H1 (cell line): ENCODE measurements at regions not wholly inside any gene's neighbourhood (a gene's known extent, or its start where the extent isn't known, plus 50 kb on each side); places are given as distances from the start of the nearest gene placed in this dataset.

Experiments
- CTCF ChIA-PET: fragments of 300-600 bp; sonication (Branson Sonifier 250); formaldehyde crosslinking; loops from one replicate; lab custom pipeline; 2021; ENCODE audit not compliant: partially characterized antibody; lab: Charles Lee
- POLR2A ChIA-PET: fragments of 300-600 bp; sonication (Branson Sonifier 250); formaldehyde crosslinking; loops from one replicate; lab custom pipeline; 2021; ENCODE audit warnings: inconsistent platforms; ENCODE audit not compliant: partially characterized antibody; lab: Charles Lee
- DNase-seq, 2 experiments: peaks; one replicate each; pipeline versions ENCODE4 v3.0.0 to v3.0.0-alpha.2; 2010 to 2022; ENCODE audit warnings: low spot score in 2 of 2, low read depth in 1 of 2, mixed read lengths in 1 of 2
- FAIRE-seq: peaks from 2 replicates; lab custom pipeline; 2011; peaks lifted over from hg19 to GRCh38; lab: Jason Lieb, UNC
- H2AFZ ChIP-seq: 2 replicates; pipeline ENCODE4 v1.8.1; 2012; ENCODE audit warnings: low read length, inconsistent platforms
- H2AK5ac ChIP-seq: 2 replicates; pipeline ENCODE4 v1.6.1; 2013; ENCODE audit warnings: low read depth, low read length
- H2BK120ac ChIP-seq: replicated peaks from 2 replicates; pipeline ENCODE3; 2013; ENCODE audit warnings: low read depth, low read length, inconsistent platforms
- H2BK12ac ChIP-seq: 2 replicates; pipeline ENCODE4 v1.6.1; 2013; ENCODE audit warnings: low read depth, low read length
- H2BK15ac ChIP-seq: 2 replicates; pipeline ENCODE4 v1.6.1; 2013; ENCODE audit warnings: low read length
- H2BK20ac ChIP-seq: 2 replicates; pipeline ENCODE4 v1.6.1; 2013; ENCODE audit warnings: low read length
- H2BK5ac ChIP-seq: 2 replicates; pipeline ENCODE4 v1.6.1; 2013; ENCODE audit warnings: low read depth, low read length
- H3K14ac ChIP-seq: 2 replicates; pipeline ENCODE4 v1.6.1; 2013; ENCODE audit warnings: inconsistent platforms; ENCODE audit not compliant: insufficient read length
- H3K18ac ChIP-seq: 2 replicates; pipeline ENCODE4 v1.6.1; 2013; ENCODE audit warnings: low read length; ENCODE audit errors: extremely low read depth
- H3K23ac ChIP-seq: 2 replicates; pipeline ENCODE4 v1.6.1; 2013; ENCODE audit warnings: inconsistent platforms; ENCODE audit not compliant: insufficient read length
- H3K23me2 ChIP-seq: 2 replicates; pipeline ENCODE4 v1.6.1; 2013; ENCODE audit warnings: low read depth, low read length
- H3K27ac ChIP-seq: 2 replicates; pipeline ENCODE4 v1.6.1; 2011; ENCODE audit warnings: low read depth, low read length, inconsistent platforms
- H3K27me3 ChIP-seq, 4 experiments: replicated peaks in 1 of 4; 1 replicate in 1 of 4; 2 replicates in 3 of 4; pipeline versions ENCODE4 v1.6.1 to v1.8.1; 2011 to 2013; ENCODE audit warnings: low read length in 3 of 4, mild to moderate bottlenecking in 3 of 4, inconsistent platforms in 2 of 4, mixed read lengths in 2 of 4, moderate library complexity in 1 of 4; ENCODE audit not compliant: control insufficient read depth in 3 of 4, insufficient read depth in 3 of 4; ENCODE audit errors: extremely low read depth in 1 of 4
- H3K36me3 ChIP-seq, 4 experiments: 2 replicates each; pipeline versions ENCODE4 v1.6.1 to v1.8.1; 2011 to 2013; ENCODE audit warnings: mild to moderate bottlenecking in 4 of 4, low read length in 3 of 4, moderate library complexity in 2 of 4, control low read depth in 1 of 4, inconsistent platforms in 1 of 4; ENCODE audit not compliant: insufficient read depth in 4 of 4, control insufficient read depth in 2 of 4
- H3K4ac ChIP-seq: replicated peaks from 2 replicates; pipeline ENCODE3; 2013; ENCODE audit warnings: low read length, low read depth, mixed read lengths, inconsistent platforms; ENCODE audit not compliant: insufficient read length
- H3K4me1 ChIP-seq, 4 experiments: replicated peaks in 1 of 4; 1 replicate in 1 of 4; 2 replicates in 3 of 4; pipeline versions ENCODE4 v1.6.1 to v1.8.1; 2011 to 2013; ENCODE audit warnings: low read length in 3 of 4, inconsistent platforms in 2 of 4, mixed read lengths in 1 of 4; ENCODE audit not compliant: insufficient read depth in 4 of 4, control insufficient read depth in 3 of 4
- H3K4me2 ChIP-seq, 2 experiments: 2 replicates each; pipeline versions ENCODE4 v1.6.1 to v1.8.1; 2011 to 2013; ENCODE audit warnings: low read depth in 2 of 2, low read length in 2 of 2, control low read depth in 1 of 2, inconsistent platforms in 1 of 2, mild to moderate bottlenecking in 1 of 2; ENCODE audit not compliant: insufficient read depth in 1 of 2
- H3K4me3 ChIP-seq, 4 experiments: fragments of 200-600, 300-600 bp in 1 of 4; sonication (generic), shearing (Covaris generic), sonication (Bioruptor Twin) in 1 of 4; 2 replicates each; pipeline versions ENCODE4 v1.5.1 to v1.8.1; 2011 to 2016; ENCODE audit warnings: low read length in 4 of 4, low read depth in 3 of 4, control low read depth in 2 of 4, inconsistent platforms in 2 of 4, mild to moderate bottlenecking in 2 of 4, mixed read lengths in 1 of 4, moderate library complexity in 1 of 4; ENCODE audit not compliant: insufficient read depth in 2 of 4; ENCODE audit errors: extremely low read depth in 1 of 4
- H3K56ac ChIP-seq: replicated peaks from 2 replicates; pipeline ENCODE3; 2013; ENCODE audit warnings: low read depth, mild to moderate bottlenecking, mixed read lengths, low read length, inconsistent platforms; ENCODE audit not compliant: insufficient read length
- H3K79me1 ChIP-seq: 2 replicates; pipeline ENCODE4 v1.6.1; 2013; ENCODE audit warnings: low read depth, low read length, control low read depth
- H3K79me2 ChIP-seq, 2 experiments: 2 replicates each; pipeline versions ENCODE4 v1.6.1 to v1.8.1; 2012 to 2013; ENCODE audit warnings: low read length in 2 of 2, mild to moderate bottlenecking in 2 of 2, inconsistent platforms in 1 of 2; ENCODE audit not compliant: insufficient read depth in 2 of 2, control insufficient read depth in 1 of 2
- H3K9ac ChIP-seq, 4 experiments: replicated peaks in 1 of 4; 1 replicate in 1 of 4; 2 replicates in 3 of 4; pipeline versions ENCODE4 v1.6.1 to v1.8.1; 2011 to 2013; ENCODE audit warnings: low read depth in 3 of 4, low read length in 3 of 4, control low read depth in 2 of 4, mild to moderate bottlenecking in 2 of 4, moderate library complexity in 2 of 4, inconsistent platforms in 1 of 4; ENCODE audit errors: extremely low read depth in 1 of 4
- H3K9me3 ChIP-seq, 2 experiments: 2 replicates each; pipeline versions ENCODE4 v1.6.1 to v1.8.1; 2012 to 2013; ENCODE audit warnings: mild to moderate bottlenecking in 2 of 2, moderate library complexity in 2 of 2, control low read depth in 1 of 2, inconsistent platforms in 1 of 2, low read depth in 1 of 2, low read length in 1 of 2, mixed read lengths in 1 of 2; ENCODE audit not compliant: insufficient read depth in 2 of 2
- H4K20me1 ChIP-seq, 2 experiments: replicated peaks in 1 of 2; 2 replicates each; pipeline versions ENCODE3 to v1.8.1; 2011 to 2013; ENCODE audit warnings: inconsistent platforms in 2 of 2, low read length in 2 of 2, mild to moderate bottlenecking in 1 of 2; ENCODE audit not compliant: insufficient read depth in 2 of 2, control insufficient read depth in 1 of 2
- H4K5ac ChIP-seq: 2 replicates; pipeline ENCODE4 v1.6.1; 2013; ENCODE audit warnings: low read length, low read depth, mixed read lengths, inconsistent platforms; ENCODE audit not compliant: insufficient read length
- H4K8ac ChIP-seq: 2 replicates; pipeline ENCODE4 v1.8.0; 2013; ENCODE audit warnings: mild to moderate bottlenecking, moderate library complexity, low read length, inconsistent platforms; ENCODE audit not compliant: insufficient read depth; ENCODE audit errors: extremely low read depth
- H4K91ac ChIP-seq: replicated peaks from 2 replicates; pipeline ENCODE3; 2013; ENCODE audit warnings: low read length, mixed read lengths, inconsistent platforms; ENCODE audit not compliant: insufficient read length
- ATF2 ChIP-seq: IDR thresholded peaks from 2 replicates; pipeline ENCODE4 v1.6.1; 2012; ENCODE audit warnings: low read length, inconsistent platforms
- CBX8 ChIP-seq: fragments of 300-800, 300-1000 bp; sonication (generic); IDR thresholded peaks from 2 replicates; pipeline ENCODE4 v1.7.1; 2016; ENCODE audit warnings: low read depth, low read length, borderline replicate concordance
- CREB1 ChIP-seq: IDR thresholded peaks from 2 replicates; pipeline ENCODE4 v1.6.1; 2012; ENCODE audit warnings: inconsistent platforms
- E2F6 ChIP-seq: IDR thresholded peaks from 2 replicates; pipeline ENCODE4 v1.6.1; 2012; ENCODE audit warnings: inconsistent platforms
- KDM5A ChIP-seq: fragments of 200-600 bp; IDR thresholded peaks from 2 replicates; pipeline ENCODE4 v1.7.1; 2012; ENCODE audit warnings: mild to moderate bottlenecking, low read length, inconsistent platforms, mixed read lengths
- PHF8 ChIP-seq: fragments of 200-600 bp; sonication (generic); conservative IDR thresholded peaks from 2 replicates; pipeline ENCODE4 v1.7.1; 2012; ENCODE audit warnings: low read depth, mild to moderate bottlenecking, inconsistent platforms, low read length, moderate library complexity
- TCF12 ChIP-seq: IDR thresholded peaks from 2 replicates; pipeline ENCODE4 v1.6.1; 2011; ENCODE audit warnings: low read depth, mild to moderate bottlenecking, low read length
- WGBS, 2 experiments: shearing (Covaris generic) in 1 of 2; methylation state at CpG; one replicate each; pipeline versions ENCODE4 v1.1.6 to v1.1.7; 2013 to 2015; ENCODE audit warnings: low lambda C conversion rate in 2 of 2, mixed read lengths in 2 of 2, inconsistent platforms in 1 of 2, low coverage in 1 of 2, missing lambda C conversion rate in 1 of 2; ENCODE audit not compliant: insufficient replicate concordance in 2 of 2, insufficient coverage in 1 of 2, insufficient read length in 1 of 2; ENCODE audit errors: extremely low coverage in 1 of 2, missing lambda C conversion rate in 1 of 2; 5-methylcytosine and 5-hydroxymethylcytosine counted together

- CTCF ChIA-PET = interaction anchor here (0.6 to 2.5 kb wide), 6 partner anchors 9 to 1006 kb away, joined by 3 to 12 read pairs (median 4); no protein-coding TSS in a partner anchor
- no peak overlapping the region for H3K4me2 ChIP-seq
- H2AK5ac ChIP-seq = 0 out of 2 replicates have a peak overlapping the region, but pooled peaks have one; percentile 60
- H3K14ac ChIP-seq = no peak overlapping the region
- no peaks in the 10 kb centered on the region for H3K79me2 ChIP-seq
- peaks cover 9 to 23% (median 15%) of the 10 kb centered on the region in 4 experiments for H3K4me1 ChIP-seq
- H3K27ac ChIP-seq = no peak overlapping the region
- H3K56ac ChIP-seq = no peak overlapping the region
- no peaks in the 10 kb centered on the region for H4K20me1 ChIP-seq
- 0 out of 2 replicates have a peak overlapping the region, but pooled peaks have one; percentile 77 for H2BK12ac ChIP-seq
- no peak overlapping the region for H2BK15ac ChIP-seq
- H2BK20ac ChIP-seq = peak overlapping the region; percentile 84; the same call in 1 of the 2 replicates
- no peak for FAIRE-seq
- no peak for TF ChIP-seq ATF2
- TF ChIP-seq E2F6 = no peak
- TF ChIP-seq CREB1 = no peak
- TF ChIP-seq PHF8 = no peak
- no peak for TF ChIP-seq TCF12
- TF ChIP-seq CBX8 = no peak
- no peak for TF ChIP-seq KDM5A
- no peak overlapping the region for H3K4me3 ChIP-seq
- H3K4ac ChIP-seq = no peak overlapping the region
- peak overlapping the region; percentile 43 for H2BK120ac ChIP-seq
- H3K23me2 ChIP-seq = 0 out of 2 replicates have a peak, but pooled peaks cover 2% of the 10 kb centered on the region
- H3K18ac ChIP-seq = no peak overlapping the region
- H4K8ac ChIP-seq = no peak overlapping the region
- no peaks in the 10 kb centered on the region for H3K27me3 ChIP-seq
- 0 out of 2 replicates have a peak overlapping the region, but pooled peaks have one; percentile 45 for H2BK5ac ChIP-seq
- H4K5ac ChIP-seq = no peak overlapping the region
- no peak overlapping the region for H2AFZ ChIP-seq
- no peak overlapping the region for H3K9ac ChIP-seq
- H3K9me3 ChIP-seq = peaks cover 0 to 15% of the 10 kb centered on the region in 2 experiments; a peak in 3 of 4 replicates
- POLR2A ChIA-PET = interaction anchor here (7.7 kb wide), 1 partner anchor 101 kb away, joined by 164 read pairs; the partner anchor contains the start of gene ATF7IP
- DNase-seq = no peak
- no peaks in the 10 kb centered on the region for H3K79me1 ChIP-seq
- H3K36me3 ChIP-seq = peaks cover 0 to 3% (median 0%) of the 10 kb centered on the region in 4 experiments; a peak in 2 of 8 replicates
- no peak overlapping the region for H4K91ac ChIP-seq
- 88% methylated on average over 2 of the region's 2 CpGs; no CpG with 5 or more reads in 1 of the 2 experiments for WGBS, 2 experiments
- H3K23ac ChIP-seq = no peak overlapping the region
Measured at GRCh38 chr12:14264316-14264715, 101.2 kb upstream of the ATF7IP start.
